ENCODE measurements at regions not wholly inside any gene's neighbourhood (a gene's known extent, or its start where the extent isn't known, plus 50 kb on each side); places are given as distances from the start of the nearest gene placed in this dataset.

GRCh38 chr5:101473483-101473882 is 570.4 kb upstream of the ST8SIA4 start:
- TF ChIP-seq CTCF (IDR thresholded peaks at IDR 0.05) (no peak), POLR2A (IDR thresholded peaks at IDR 0.05) (no peak)

All from uterus (tissue), 2 donors.